HCT116 (cell line): ENCODE measurements at regions not wholly inside any gene's neighbourhood (a gene's known extent, or its start where the extent isn't known, plus 50 kb on each side); places are given as distances from the start of the nearest gene placed in this dataset.

Source experiments
- CTCF ChIP-seq, 3 experiments: fragments of 200-600 bp in 1 of 3; sonication (generic) in 1 of 3; IDR thresholded peaks in 2 of 3; conservative IDR thresholded peaks in 1 of 3; 2 replicates each; pipeline ENCODE4 v1.5.1; 2012 to 2017; ENCODE audit warnings: low read depth in 2 of 3, low read length in 2 of 3, antibody characterized with exemption in 1 of 3, borderline replicate concordance in 1 of 3, control low read depth in 1 of 3, mild to moderate bottlenecking in 1 of 3, mixed read lengths in 1 of 3, mixed run types in 1 of 3, moderate library complexity in 1 of 3; ENCODE audit not compliant: insufficient read depth in 1 of 3
- EZH2 ChIP-seq: fragments of 200-600 bp; sonication (generic); IDR thresholded peaks from 2 replicates; pipeline ENCODE4 v1.6.1; 2017; ENCODE audit warnings: antibody characterized with exemption, mixed run types
- EZH2phosphoT487 ChIP-seq: fragments of 200-600 bp; IDR thresholded peaks from 2 replicates; pipeline ENCODE4 v1.6.1; 2018; ENCODE audit warnings: antibody characterized with exemption, borderline replicate concordance
- JUND ChIP-seq: IDR thresholded peaks from 2 replicates; pipeline ENCODE4 v1.6.1; 2012
- POLR2A ChIP-seq: IDR thresholded peaks from 2 replicates; pipeline ENCODE4 v1.7.0; 2011; ENCODE audit warnings: borderline replicate concordance; ENCODE audit not compliant: insufficient read depth, insufficient read length; ENCODE audit errors: extremely low read depth
- POLR2AphosphoS5 ChIP-seq: IDR thresholded peaks from 2 replicates; pipeline ENCODE4 v1.6.1; 2011; ENCODE audit warnings: mild to moderate bottlenecking, low read depth, low read length, moderate library complexity
- RAD21 ChIP-seq: IDR thresholded peaks from 2 replicates; pipeline ENCODE4 v1.6.1; 2012; ENCODE audit warnings: low read depth, mild to moderate bottlenecking
- REST ChIP-seq: IDR thresholded peaks from 2 replicates; pipeline ENCODE4 v1.6.1; 2012; ENCODE audit warnings: low read depth
- SP1 ChIP-seq: IDR thresholded peaks from 2 replicates; pipeline ENCODE4 v1.6.1; 2012; ENCODE audit warnings: low read depth
- ZFX ChIP-seq: fragments of 450-650 bp; IDR thresholded peaks from 2 replicates; pipeline ENCODE4 v1.6.1; 2017
- ZNF274 ChIP-seq: fragments of 200-500 bp; sonication (Bioruptor generic); IDR thresholded peaks from 2 replicates; pipeline ENCODE4 v1.6.1; 2014; ENCODE audit warnings: mild to moderate bottlenecking, low read depth, low read length, inconsistent platforms
- TF ChIP-seq, protein P1 (sequence below): IDR thresholded peaks from 2 replicates; pipeline ENCODE4 v1.6.1; 2012

DNA sequence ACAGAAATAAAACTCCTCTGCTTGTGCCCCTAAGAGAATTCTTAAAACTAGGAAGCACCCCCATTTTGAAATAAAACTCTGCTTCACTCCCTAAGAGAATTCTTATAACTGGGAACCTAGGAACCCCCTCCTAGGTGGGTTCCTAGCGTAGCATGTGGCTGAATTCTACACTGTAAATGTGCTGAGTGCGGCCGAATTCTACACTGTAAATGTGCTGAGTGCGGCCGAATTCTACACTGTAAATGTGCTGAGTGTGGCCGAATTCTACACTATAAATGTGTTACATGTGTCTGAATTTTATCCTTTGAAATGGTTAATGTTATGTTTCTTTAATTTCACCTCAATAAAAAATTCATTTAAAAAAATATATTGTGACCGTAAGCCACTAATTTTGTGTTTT lies 79.3 kb downstream of the PSMB1 start:
- TF ChIP-seq JUND: no peak
- TF ChIP-seq EZH2: no peak
- TF ChIP-seq CTCF (IDR thresholded peaks at IDR 0.05 in 2 of 3, conservative IDR thresholded peaks at IDR 0.05 in 1 of 3; ENCODE audit: borderline replicate concordance in 1 of 3, insufficient read depth in 1 of 3, low read depth in 2 of 3, low read length in 2 of 3): no peak
- TF ChIP-seq RAD21: no peak
- no peak for TF ChIP-seq POLR2A
- TF ChIP-seq POLR2AphosphoS5: no peak
- TF ChIP-seq REST: no peak
- no peak for TF ChIP-seq ZNF274
- TF ChIP-seq, protein P1, sequence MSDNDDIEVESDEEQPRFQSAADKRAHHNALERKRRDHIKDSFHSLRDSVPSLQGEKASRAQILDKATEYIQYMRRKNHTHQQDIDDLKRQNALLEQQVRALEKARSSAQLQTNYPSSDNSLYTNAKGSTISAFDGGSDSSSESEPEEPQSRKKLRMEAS: no peak
- no peak for TF ChIP-seq EZH2phosphoT487
- TF ChIP-seq SP1: no peak
- no peak for TF ChIP-seq ZFX
